DOHH2 (cell line): ENCODE measurements at regions not wholly inside any gene's neighbourhood (a gene's known extent, or its start where the extent isn't known, plus 50 kb on each side); places are given as distances from the start of the nearest gene placed in this dataset.
"Not testable (repeated sequence)": the region's sequence is repeated elsewhere in the genome, so short reads cannot be mapped to it uniquely, and the experiment has no call there.

ENCODE experiments used
- H3F3A ChIP-seq: fragments of 200-600 bp; sonication (generic), shearing (Covaris generic); 2 replicates; pipeline ENCODE4 v1.6.0; 2016; ENCODE audit warnings: antibody characterized with exemption, mild to moderate bottlenecking; ENCODE audit not compliant: control insufficient read depth, insufficient read depth
- H3K27ac ChIP-seq: fragments of 200-600 bp; sonication (generic); 2 replicates; pipeline ENCODE4 v1.5.1; 2014; ENCODE audit warnings: low read depth, mild to moderate bottlenecking, low read length, moderate library complexity
- H3K27me3 ChIP-seq: fragments of 200-600 bp; sonication (generic); 2 replicates; pipeline ENCODE4 v1.6.1; 2014; ENCODE audit warnings: mild to moderate bottlenecking, low read length, mixed read lengths; ENCODE audit not compliant: control insufficient read depth
- H3K36me3 ChIP-seq: fragments of 200-600 bp; sonication (generic); 2 replicates; pipeline ENCODE4 v1.6.1; 2014; ENCODE audit warnings: mild to moderate bottlenecking, low read length, moderate library complexity, mixed read lengths; ENCODE audit not compliant: control insufficient read depth
- H3K4me1 ChIP-seq: fragments of 200-600 bp; sonication (generic); 2 replicates; pipeline ENCODE4 v1.6.1; 2014; ENCODE audit warnings: mild to moderate bottlenecking, low read length, mixed read lengths; ENCODE audit not compliant: control insufficient read depth
- H3K4me2 ChIP-seq: fragments of 200-600 bp; sonication (generic); 2 replicates; pipeline ENCODE4 v1.6.0; 2014; ENCODE audit warnings: mild to moderate bottlenecking, low read length, moderate library complexity
- H3K4me3 ChIP-seq: fragments of 200-600 bp; sonication (generic); 2 replicates; pipeline ENCODE4 v1.5.1; 2014; ENCODE audit warnings: mild to moderate bottlenecking, low read length, mixed read lengths
- H3K79me2 ChIP-seq: fragments of 200-600 bp; sonication (generic); 2 replicates; pipeline ENCODE4 v1.6.1; 2014; ENCODE audit warnings: mild to moderate bottlenecking, low read length, mixed read lengths; ENCODE audit not compliant: control insufficient read depth
- H3K9me2 ChIP-seq: fragments of 200-600 bp; sonication (generic); replicated peaks from 2 replicates; pipeline ENCODE4 v1.6.1; 2014; ENCODE audit warnings: mild to moderate bottlenecking, low read length, mixed read lengths; ENCODE audit not compliant: control insufficient read depth
- H3K9me3 ChIP-seq: fragments of 200-600 bp; sonication (generic); 2 replicates; pipeline ENCODE4 v1.6.1; 2014; ENCODE audit warnings: antibody characterized with exemption, low read length, mixed read lengths; ENCODE audit not compliant: control insufficient read depth, insufficient read depth
- H4K20me1 ChIP-seq: fragments of 200-600 bp; sonication (generic); 2 replicates; pipeline ENCODE4 v1.6.0; 2014; ENCODE audit warnings: low read depth, mild to moderate bottlenecking, antibody characterized with exemption, low read length, moderate library complexity; ENCODE audit not compliant: control insufficient read depth, insufficient read depth
- CTCF ChIP-seq: fragments of 200-600 bp; sonication (generic); IDR thresholded peaks from one replicate; pipeline ENCODE4 v1.5.1; 2014; ENCODE audit warnings: antibody characterized with exemption, mild to moderate bottlenecking, low read depth, low read length; ENCODE audit not compliant: poor library complexity, severe bottlenecking
- EZH2phosphoT487 ChIP-seq: fragments of 200-600 bp; sonication (generic); IDR thresholded peaks from 2 replicates; pipeline ENCODE4 v1.6.1; 2017; ENCODE audit warnings: borderline replicate concordance, mild to moderate bottlenecking, antibody characterized with exemption, low read length, moderate library complexity, mixed read lengths

DNA sequence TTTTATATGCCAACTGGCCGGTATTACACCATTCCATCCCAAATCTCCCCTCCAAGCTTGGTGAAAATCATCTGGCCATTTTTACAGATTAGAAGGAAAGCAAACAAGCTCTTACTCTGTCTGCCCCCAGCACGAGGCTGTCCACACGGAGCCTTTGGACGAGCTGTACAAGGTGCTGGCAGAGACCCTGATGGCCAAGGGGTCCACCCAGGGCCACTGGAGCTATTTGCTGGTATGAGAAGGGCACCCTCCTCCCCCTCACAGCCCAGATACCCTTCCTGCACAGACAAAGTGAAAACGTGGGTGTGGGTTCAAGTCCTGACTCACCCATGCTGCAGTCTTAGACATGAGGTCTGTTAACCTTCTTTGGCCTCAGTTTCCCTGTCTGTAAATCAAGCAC is 84.9 kb upstream of the DRD5 start:
- not testable (repeated sequence) for H3K36me3 ChIP-seq, H3K27ac ChIP-seq, H3K79me2 ChIP-seq

GRCh38 chr4:9702019-9702418 is 79.4 kb upstream of the DRD5 start:
- not testable (repeated sequence) for H3K79me2 ChIP-seq, H3K9me3 ChIP-seq, H3F3A ChIP-seq, H4K20me1 ChIP-seq, H3K4me2 ChIP-seq, H3K36me3 ChIP-seq, H3K4me3 ChIP-seq, H3K27ac ChIP-seq, H3K27me3 ChIP-seq, H3K9me2 ChIP-seq, H3K4me1 ChIP-seq

More for the DNA sequence above, 84.9 kb upstream of the DRD5 start:
- H3K27me3 ChIP-seq, H3K4me3 ChIP-seq, H3F3A ChIP-seq, H3K9me3 ChIP-seq, H3K9me2 ChIP-seq, H4K20me1 ChIP-seq, H3K4me2 ChIP-seq, H3K4me1 ChIP-seq: not testable (repeated sequence)

DNA sequence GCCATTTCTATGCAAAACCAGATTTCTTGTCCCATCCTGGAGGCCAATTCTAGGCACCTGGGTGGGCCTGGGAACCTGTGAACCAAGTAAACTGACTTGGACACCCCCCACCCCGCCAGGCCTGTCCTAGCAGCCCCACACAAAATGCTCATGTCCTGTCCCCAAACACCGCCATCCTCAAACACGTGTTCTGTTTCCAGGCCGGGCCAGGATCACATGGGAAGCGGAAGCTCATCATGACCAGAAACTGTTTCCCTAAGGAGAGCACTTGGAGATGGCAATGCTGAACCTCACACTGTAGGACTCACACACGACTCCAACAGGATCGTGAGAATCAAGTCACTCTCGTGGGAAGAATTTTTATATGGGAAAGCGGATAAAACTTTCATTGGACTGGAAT is 78.7 kb upstream of the DRD5 start:
- not testable (repeated sequence) for H3F3A ChIP-seq, H3K9me2 ChIP-seq, H3K27ac ChIP-seq, H3K9me3 ChIP-seq, H3K4me2 ChIP-seq, H4K20me1 ChIP-seq, H3K4me3 ChIP-seq, H3K36me3 ChIP-seq, H3K4me1 ChIP-seq, H3K79me2 ChIP-seq, H3K27me3 ChIP-seq

GRCh38 chr4:9703391-9703790 is 78.0 kb upstream of the DRD5 start:
- no peaks in the 10 kb centered on the region for H3K27me3 ChIP-seq
- no peak overlapping the region for H3K27ac ChIP-seq
- no peak overlapping the region for H3K4me3 ChIP-seq
- H3K9me2 ChIP-seq, result no peaks in the 10 kb centered on the region
- no peaks in the 10 kb centered on the region for H3K36me3 ChIP-seq
- H3K4me1 ChIP-seq, result peaks cover 3% of the 10 kb centered on the region
- H3K9me3 ChIP-seq, result no peaks in the 10 kb centered on the region
- H3F3A ChIP-seq, result no peaks in the 10 kb centered on the region
- no peaks in the 10 kb centered on the region for H4K20me1 ChIP-seq
- peak overlapping the region; percentile 51; the same call in 1 of the 2 replicates for H3K4me2 ChIP-seq
- peak; percentile 82 for TF ChIP-seq CTCF
- no peak for TF ChIP-seq EZH2phosphoT487
- H3K79me2 ChIP-seq, result no peaks in the 10 kb centered on the region

DNA sequence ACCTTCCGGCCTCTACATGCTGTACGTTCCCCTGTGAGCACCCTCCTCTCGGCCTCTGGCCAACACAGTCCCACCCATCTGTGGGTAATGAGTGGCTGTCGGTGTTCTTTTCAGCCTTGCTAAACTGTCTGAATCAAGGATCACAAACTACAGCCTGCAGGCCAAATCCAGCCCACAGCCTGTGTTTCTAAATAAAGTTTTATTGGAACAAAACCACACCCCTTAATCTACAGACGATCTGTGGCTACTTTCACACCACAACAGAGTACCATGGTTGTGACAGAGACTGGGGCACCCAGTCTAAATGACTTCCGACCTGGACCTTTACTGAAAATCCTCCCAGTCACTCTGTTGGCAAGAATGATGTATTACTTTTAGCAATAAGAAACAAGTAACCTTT is 77.3 kb upstream of the DRD5 start:
- H3K4me3 ChIP-seq, H3K4me1 ChIP-seq, H3K9me2 ChIP-seq, H3K27ac ChIP-seq, H3K79me2 ChIP-seq, H3K27me3 ChIP-seq, H4K20me1 ChIP-seq, H3K9me3 ChIP-seq, H3K36me3 ChIP-seq, H3F3A ChIP-seq, H3K4me2 ChIP-seq: not testable (repeated sequence)
